Mucosa of rectum (tissue), 2 donors: ENCODE measurements at regions not wholly inside any gene's neighbourhood (a gene's known extent, or its start where the extent isn't known, plus 50 kb on each side); places are given as distances from the start of the nearest gene placed in this dataset.

Source experiments
- H3K27ac ChIP-seq, 2 donors: one replicate each; pipeline ENCODE4 v1.7.0; 2013; ENCODE audit warnings: inconsistent platforms in 2 of 2, low read depth in 2 of 2, low read length in 2 of 2
- H3K27me3 ChIP-seq, 2 donors: one replicate each; pipeline ENCODE4 v1.7.0; 2013; ENCODE audit warnings: low read length in 2 of 2; ENCODE audit not compliant: control insufficient read depth in 2 of 2, insufficient read depth in 2 of 2
- H3K36me3 ChIP-seq, 2 donors: one replicate each; pipeline ENCODE4 v1.7.0; 2013; ENCODE audit warnings: low read length in 2 of 2; ENCODE audit not compliant: control insufficient read depth in 2 of 2, insufficient read depth in 2 of 2
- H3K4me1 ChIP-seq, 2 donors: one replicate each; pipeline ENCODE4 v1.7.0; 2013; ENCODE audit warnings: low read length in 2 of 2, mild to moderate bottlenecking in 1 of 2; ENCODE audit not compliant: control insufficient read depth in 2 of 2, insufficient read depth in 2 of 2
- H3K4me3 ChIP-seq, 2 donors: one replicate each; pipeline ENCODE4 v1.7.0; 2013; ENCODE audit warnings: low read length in 2 of 2
- H3K9ac ChIP-seq, 2 donors: one replicate each; pipeline ENCODE4 v1.7.0; 2013; ENCODE audit warnings: low read length in 2 of 2, low read depth in 1 of 2, mild to moderate bottlenecking in 1 of 2
- H3K9me3 ChIP-seq, 2 donors: one replicate each; pipeline ENCODE4 v1.7.0; 2013; ENCODE audit warnings: low read length in 2 of 2; ENCODE audit not compliant: control insufficient read depth in 2 of 2
- donor health status: healthy.
- donor health status: Normal muscosa, but diverticular disease.

DNA sequence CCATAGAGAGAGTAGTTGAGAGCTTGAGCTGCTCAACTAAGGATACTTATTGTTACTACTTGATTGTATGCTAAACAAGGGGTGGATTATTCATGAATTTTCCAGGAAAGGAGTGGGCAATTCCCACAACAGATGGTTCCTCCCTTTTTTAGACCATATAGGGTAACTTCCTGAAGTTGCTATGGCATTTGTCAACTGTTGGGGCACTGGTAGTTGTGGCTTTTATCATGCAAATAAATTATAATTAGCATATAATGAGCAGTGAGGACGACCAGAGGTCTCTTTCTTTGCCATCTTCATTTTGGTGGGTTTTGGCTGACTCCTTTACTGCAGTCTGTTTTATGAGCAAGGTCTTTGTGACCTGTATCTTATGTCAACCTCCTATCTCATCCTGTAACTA lies 1403.5 kb upstream of the PABPC4L start:
- Histone ChIP-seq H3K27me3 (no peaks in the 10 kb centered on the region), H3K4me1 (no peaks in the 10 kb centered on the region), H3K4me3 (no peak overlapping the region), H3K36me3 (no peaks in the 10 kb centered on the region), H3K9me3 (no peaks in the 10 kb centered on the region), H3K27ac (no peak overlapping the region), H3K9ac (no peak overlapping the region)

DNA sequence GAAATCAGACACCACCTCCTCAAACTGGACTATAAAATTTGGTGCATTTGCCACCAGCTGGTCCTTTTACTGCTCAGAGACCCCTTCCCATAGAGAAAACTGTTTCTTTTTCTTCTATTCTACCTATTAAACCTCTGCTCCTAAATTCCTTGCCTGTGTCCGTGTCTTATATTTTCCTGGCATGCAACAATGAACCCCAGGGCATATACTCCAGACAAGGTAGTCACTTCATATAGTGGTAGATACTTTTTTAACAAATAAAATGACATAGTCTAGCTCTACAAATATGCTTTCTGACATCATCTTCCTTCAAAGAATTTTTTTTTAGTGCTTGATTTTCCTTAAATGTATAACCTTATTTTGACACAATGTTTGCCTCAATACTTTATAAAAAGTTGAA lies 1402.9 kb upstream of the PABPC4L start:
- H3K4me1 ChIP-seq = no peaks in the 10 kb centered on the region
- H3K36me3 ChIP-seq = no peaks in the 10 kb centered on the region
- H3K27me3 ChIP-seq = no peaks in the 10 kb centered on the region
- H3K4me3 ChIP-seq = no peak overlapping the region
- no peaks in the 10 kb centered on the region for H3K9me3 ChIP-seq
- H3K9ac ChIP-seq = no peak overlapping the region
- H3K27ac ChIP-seq = no peak overlapping the region

DNA sequence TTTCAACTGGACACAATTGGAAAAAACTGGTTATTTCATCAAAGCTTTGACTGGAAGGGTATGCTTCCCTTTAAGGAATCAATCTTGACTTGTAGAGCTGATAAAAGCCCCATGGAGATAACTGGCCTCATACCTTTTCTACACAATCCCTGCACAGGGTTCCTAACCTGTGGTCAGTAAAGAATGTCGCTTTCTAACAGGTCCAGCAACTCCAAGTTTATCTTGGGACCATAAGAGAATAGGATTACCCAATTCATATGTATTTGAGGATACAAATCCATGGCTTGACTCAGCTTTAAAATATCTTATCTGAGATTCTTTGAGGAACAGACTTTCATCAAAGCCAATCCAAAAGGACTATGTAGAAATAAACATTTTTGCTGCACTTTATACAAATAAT lies 1399.8 kb upstream of the PABPC4L start:
- Histone ChIP-seq H3K4me3 (no peak overlapping the region), H3K9ac (no peak overlapping the region), H3K9me3 (no peaks in the 10 kb centered on the region), H3K36me3 (no peaks in the 10 kb centered on the region), H3K4me1 (no peaks in the 10 kb centered on the region), H3K27ac (no peak overlapping the region), H3K27me3 (no peaks in the 10 kb centered on the region)

- no peaks in the 10 kb centered on the region for H3K4me1 ChIP-seq
- H3K27ac ChIP-seq = no peak overlapping the region
- no peaks in the 10 kb centered on the region for H3K27me3 ChIP-seq
- no peaks in the 10 kb centered on the region for H3K36me3 ChIP-seq
- no peaks in the 10 kb centered on the region for H3K9me3 ChIP-seq
- H3K9ac ChIP-seq = no peak overlapping the region
- H3K4me3 ChIP-seq = no peak overlapping the region
Observed at GRCh38 chr4:135598151-135598550, 1396.6 kb upstream of the PABPC4L start.

GRCh38 chr4:135594521-135594920 lies 1392.9 kb upstream of the PABPC4L start:
- no peaks in the 10 kb centered on the region for H3K9me3 ChIP-seq
- H3K4me1 ChIP-seq = no peaks in the 10 kb centered on the region
- no peaks in the 10 kb centered on the region for H3K36me3 ChIP-seq
- no peaks in the 10 kb centered on the region for H3K27me3 ChIP-seq
- no peak overlapping the region for H3K4me3 ChIP-seq
- H3K27ac ChIP-seq = no peak overlapping the region
- no peak overlapping the region for H3K9ac ChIP-seq

- H3K9ac ChIP-seq = no peak overlapping the region
- H3K27me3 ChIP-seq = no peaks in the 10 kb centered on the region
- H3K4me3 ChIP-seq = no peak overlapping the region
- no peak overlapping the region for H3K27ac ChIP-seq
- no peaks in the 10 kb centered on the region for H3K4me1 ChIP-seq
- no peaks in the 10 kb centered on the region for H3K36me3 ChIP-seq
- H3K9me3 ChIP-seq = peaks cover 0 to 2% of the 10 kb centered on the region in 2 donors
Observed at GRCh38 chr4:135575041-135575440, 1373.5 kb upstream of the PABPC4L start.

- no peaks in the 10 kb centered on the region for H3K36me3 ChIP-seq
- no peaks in the 10 kb centered on the region for H3K27me3 ChIP-seq
- H3K4me3 ChIP-seq = no peak overlapping the region
- no peak overlapping the region for H3K9ac ChIP-seq
- H3K9me3 ChIP-seq = peaks cover 0 to 2% of the 10 kb centered on the region in 2 donors
- no peaks in the 10 kb centered on the region for H3K4me1 ChIP-seq
- no peak overlapping the region for H3K27ac ChIP-seq
Observed at GRCh38 chr4:135573251-135573650, 1371.7 kb upstream of the PABPC4L start.

DNA sequence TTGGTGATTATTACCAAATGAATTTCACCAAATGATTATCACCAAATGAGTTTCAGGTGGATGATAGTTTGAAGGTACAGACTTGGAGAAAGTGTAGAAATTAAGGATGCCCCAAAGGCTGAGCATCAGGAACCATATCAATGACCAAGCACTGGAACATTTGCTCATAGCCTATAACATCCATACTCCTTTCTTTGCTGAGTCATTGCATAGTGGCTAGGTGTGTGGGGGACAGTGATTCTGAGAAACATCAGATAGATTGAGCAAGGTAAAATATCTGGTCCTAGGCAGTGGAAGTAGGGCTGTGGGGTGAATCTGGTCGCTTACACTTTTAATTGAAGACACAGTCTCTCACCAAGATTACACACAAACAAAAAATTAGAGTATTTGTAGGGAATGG lies 1362.5 kb upstream of the PABPC4L start:
- Histone ChIP-seq H3K36me3 (no peaks in the 10 kb centered on the region), H3K4me1 (no peaks in the 10 kb centered on the region), H3K27ac (no peak overlapping the region), H3K9me3 (no peaks in the 10 kb centered on the region), H3K9ac (no peak overlapping the region), H3K4me3 (no peak overlapping the region), H3K27me3 (no peaks in the 10 kb centered on the region)

DNA sequence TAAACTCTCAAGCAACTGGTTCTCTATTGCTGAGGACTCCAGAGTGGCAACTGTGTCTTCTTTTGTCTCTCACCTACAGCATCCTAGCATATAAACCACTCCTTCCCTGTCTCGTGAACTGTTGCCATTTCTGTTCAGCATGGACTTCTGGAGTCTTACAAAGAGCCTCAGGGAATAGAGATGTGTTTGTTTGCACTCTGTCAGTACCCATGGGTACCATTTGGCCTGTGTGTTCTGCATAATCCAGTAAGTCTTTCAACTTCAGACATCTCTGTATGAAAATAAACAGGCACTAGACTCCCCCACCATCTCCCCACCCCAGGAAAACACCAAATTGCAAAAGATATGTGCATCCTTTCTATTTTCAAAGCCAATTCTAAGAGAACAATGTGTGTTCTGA lies 1351.6 kb upstream of the PABPC4L start:
- H3K9me3 ChIP-seq = no peaks in the 10 kb centered on the region
- no peaks in the 10 kb centered on the region for H3K36me3 ChIP-seq
- H3K4me3 ChIP-seq = no peak overlapping the region
- H3K27me3 ChIP-seq = no peaks in the 10 kb centered on the region
- no peak overlapping the region for H3K9ac ChIP-seq
- H3K4me1 ChIP-seq = no peaks in the 10 kb centered on the region
- H3K27ac ChIP-seq = no peak overlapping the region

DNA sequence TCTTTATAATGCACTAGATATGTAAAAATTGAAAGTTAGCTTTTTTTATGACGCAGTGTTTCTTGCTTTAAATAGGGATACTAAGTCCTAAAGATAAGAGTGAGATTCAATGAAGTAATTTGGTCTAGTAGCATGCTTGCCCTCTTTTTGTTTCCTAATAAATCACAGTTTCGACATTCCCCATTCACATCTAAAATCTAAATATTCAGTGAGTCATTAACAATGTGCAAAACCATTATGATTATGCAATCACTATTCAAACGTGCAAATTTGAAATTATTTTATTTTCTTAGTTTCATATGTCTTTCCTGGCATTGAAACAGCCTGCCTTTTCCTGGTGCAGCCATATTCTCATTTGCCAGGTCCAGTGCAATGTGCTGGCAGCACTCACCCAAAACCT lies 1350.5 kb upstream of the PABPC4L start:
- no peak overlapping the region for H3K9ac ChIP-seq
- H3K27ac ChIP-seq = no peak overlapping the region
- H3K27me3 ChIP-seq = no peaks in the 10 kb centered on the region
- H3K9me3 ChIP-seq = no peaks in the 10 kb centered on the region
- no peaks in the 10 kb centered on the region for H3K4me1 ChIP-seq
- no peaks in the 10 kb centered on the region for H3K36me3 ChIP-seq
- no peak overlapping the region for H3K4me3 ChIP-seq

- Histone ChIP-seq H3K9me3 (no peaks in the 10 kb centered on the region), H3K4me1 (no peaks in the 10 kb centered on the region), H3K27me3 (no peaks in the 10 kb centered on the region), H3K27ac (no peak overlapping the region), H3K4me3 (no peak overlapping the region), H3K9ac (no peak overlapping the region), H3K36me3 (no peaks in the 10 kb centered on the region)
Observed at GRCh38 chr4:135548711-135549110, 1347.1 kb upstream of the PABPC4L start.
